ENCODE measurements at regions not wholly inside any gene's neighbourhood (a gene's known extent, or its start where the extent isn't known, plus 50 kb on each side); places are given as distances from the start of the nearest gene placed in this dataset.

GRCh38 chr2:2717406-2717805 is 386.3 kb upstream of the MYT1L start:
- Histone ChIP-seq H3K9me3 (no peaks in the 10 kb centered on the region), H3K4me3 (no peak overlapping the region), H3K27me3 (replicated peaks; ENCODE audit: insufficient read depth) (no peaks in the 10 kb centered on the region), H3K36me3 (no peaks in the 10 kb centered on the region), H3K27ac (no peak overlapping the region), H3K4me1 (ENCODE audit: control insufficient read depth in 1 of 2, low read depth in 2 of 2) (no peaks in the 10 kb centered on the region)
- DNase-seq (ENCODE audit: low spot score) (no peak), ATAC-seq (ENCODE audit: insufficient number of reproducible peaks, low FRiP score, low read depth) (no peak)
- TF ChIP-seq, protein P1, sequence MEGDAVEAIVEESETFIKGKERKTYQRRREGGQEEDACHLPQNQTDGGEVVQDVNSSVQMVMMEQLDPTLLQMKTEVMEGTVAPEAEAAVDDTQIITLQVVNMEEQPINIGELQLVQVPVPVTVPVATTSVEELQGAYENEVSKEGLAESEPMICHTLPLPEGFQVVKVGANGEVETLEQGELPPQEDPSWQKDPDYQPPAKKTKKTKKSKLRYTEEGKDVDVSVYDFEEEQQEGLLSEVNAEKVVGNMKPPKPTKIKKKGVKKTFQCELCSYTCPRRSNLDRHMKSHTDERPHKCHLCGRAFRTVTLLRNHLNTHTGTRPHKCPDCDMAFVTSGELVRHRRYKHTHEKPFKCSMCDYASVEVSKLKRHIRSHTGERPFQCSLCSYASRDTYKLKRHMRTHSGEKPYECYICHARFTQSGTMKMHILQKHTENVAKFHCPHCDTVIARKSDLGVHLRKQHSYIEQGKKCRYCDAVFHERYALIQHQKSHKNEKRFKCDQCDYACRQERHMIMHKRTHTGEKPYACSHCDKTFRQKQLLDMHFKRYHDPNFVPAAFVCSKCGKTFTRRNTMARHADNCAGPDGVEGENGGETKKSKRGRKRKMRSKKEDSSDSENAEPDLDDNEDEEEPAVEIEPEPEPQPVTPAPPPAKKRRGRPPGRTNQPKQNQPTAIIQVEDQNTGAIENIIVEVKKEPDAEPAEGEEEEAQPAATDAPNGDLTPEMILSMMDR (IDR thresholded peaks at IDR 0.05) = no peak

DNA sequence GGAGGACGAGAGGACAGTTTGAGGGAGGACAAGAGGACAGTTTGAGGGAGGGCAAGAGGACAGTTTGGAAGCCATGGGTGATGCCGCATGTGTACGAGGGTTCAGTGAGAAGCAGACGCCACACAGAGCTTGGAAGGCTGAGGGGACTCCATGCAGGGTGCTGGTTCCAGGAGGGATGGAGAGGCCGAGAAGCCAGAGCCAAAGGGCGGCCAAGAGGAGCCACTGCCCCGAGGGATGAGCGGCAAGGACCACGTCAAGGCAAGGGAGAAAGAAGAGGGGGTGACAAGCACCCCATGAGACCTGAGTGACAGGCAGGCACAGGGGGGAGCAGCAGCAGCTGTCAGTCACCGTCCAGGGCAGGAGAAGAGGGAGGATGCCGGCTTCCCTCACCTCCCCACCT is 385.7 kb upstream of the MYT1L start:
- H3K4me3 ChIP-seq = no peak overlapping the region
- no peaks in the 10 kb centered on the region for H3K9me3 ChIP-seq
- no peaks in the 10 kb centered on the region for H3K27me3 ChIP-seq (replicated peaks; ENCODE audit: insufficient read depth)
- ATAC-seq (ENCODE audit: insufficient number of reproducible peaks, low FRiP score, low read depth) = no peak
- H3K4me1 ChIP-seq (ENCODE audit: control insufficient read depth in 1 of 2, low read depth in 2 of 2) = no peaks in the 10 kb centered on the region
- no peaks in the 10 kb centered on the region for H3K36me3 ChIP-seq
- H3K27ac ChIP-seq = no peak overlapping the region
- DNase-seq (ENCODE audit: low spot score) = no peak
- TF ChIP-seq, protein P1 (IDR thresholded peaks at IDR 0.05) = no peak

DNA sequence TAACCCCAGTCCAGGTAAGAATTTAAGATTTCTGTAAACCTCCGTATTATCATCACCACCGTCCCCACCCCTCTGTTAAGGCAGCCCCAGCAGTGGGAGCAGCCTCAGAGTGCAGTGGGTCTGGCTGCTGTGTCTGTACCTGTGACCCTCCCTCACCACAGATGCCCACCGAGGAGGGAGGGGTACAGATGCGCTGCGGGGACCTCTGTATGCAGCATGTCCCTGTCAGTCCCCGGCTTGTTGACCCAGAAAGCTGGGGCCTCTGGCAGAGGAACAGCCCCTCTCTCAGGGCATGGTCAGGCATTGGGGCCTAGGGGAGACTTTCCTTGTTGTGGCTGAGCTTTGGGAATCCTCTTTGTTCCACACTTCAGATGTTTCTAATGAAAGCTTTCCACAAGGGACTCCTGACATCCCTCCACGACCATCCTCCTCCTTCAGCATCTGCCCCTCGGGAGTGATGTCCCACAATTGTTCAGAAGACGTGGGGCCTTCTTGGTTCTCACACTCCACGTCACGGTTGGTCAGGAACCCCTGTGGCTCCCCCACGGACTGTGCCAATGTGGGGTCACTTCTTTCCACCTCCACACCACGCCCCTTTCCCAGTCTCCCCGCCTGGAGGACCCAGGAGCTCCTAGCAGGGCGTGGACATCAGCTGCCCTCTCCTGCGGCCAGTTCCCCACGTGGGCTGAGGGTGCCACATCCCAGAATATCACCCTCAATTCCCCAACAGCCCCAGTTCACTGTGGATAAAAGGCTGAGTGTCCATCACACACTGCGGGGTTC is 384.2 kb upstream of the MYT1L start:
- DNase-seq (ENCODE audit: low spot score) (no peak), ATAC-seq (ENCODE audit: insufficient number of reproducible peaks, low FRiP score, low read depth) (no peak)
- TF ChIP-seq, protein P1 (IDR thresholded peaks at IDR 0.05) = no peak
- H3K27me3 ChIP-seq (replicated peaks; ENCODE audit: insufficient read depth) = no peaks in the 10 kb centered on the region
- no peak overlapping the region for H3K4me3 ChIP-seq
- no peak overlapping the region for H3K27ac ChIP-seq
- H3K4me1 ChIP-seq (ENCODE audit: control insufficient read depth in 1 of 2, low read depth in 2 of 2) = no peaks in the 10 kb centered on the region
- H3K36me3 ChIP-seq = no peaks in the 10 kb centered on the region
- no peaks in the 10 kb centered on the region for H3K9me3 ChIP-seq

DNA sequence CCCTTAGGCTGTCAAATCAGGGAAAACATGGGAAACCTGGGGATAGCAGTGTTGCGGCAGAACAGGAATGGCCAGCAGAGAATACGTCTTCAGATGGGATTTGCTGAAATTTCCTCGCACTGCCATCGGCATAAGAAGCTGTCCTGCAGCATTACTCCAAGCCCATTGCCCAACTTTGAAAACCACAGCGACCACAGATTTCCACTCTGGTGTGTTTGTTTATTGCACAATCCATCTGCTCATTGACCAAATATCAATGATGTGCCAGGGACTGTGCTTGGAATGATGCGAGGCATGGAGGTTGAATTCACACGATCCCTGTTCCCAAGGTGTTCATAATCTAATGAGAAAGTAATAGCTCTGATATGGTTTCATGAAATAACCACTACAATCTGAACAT is 383.3 kb upstream of the MYT1L start:
- Histone ChIP-seq H3K27me3 (replicated peaks; ENCODE audit: insufficient read depth) (no peaks in the 10 kb centered on the region), H3K4me1 (ENCODE audit: control insufficient read depth in 1 of 2, low read depth in 2 of 2) (no peaks in the 10 kb centered on the region), H3K9me3 (no peaks in the 10 kb centered on the region), H3K27ac (no peak overlapping the region), H3K36me3 (no peaks in the 10 kb centered on the region), H3K4me3 (no peak overlapping the region)
- DNase-seq (ENCODE audit: low spot score) = no peak
- ATAC-seq (ENCODE audit: insufficient number of reproducible peaks, low FRiP score, low read depth) = no peak
- TF ChIP-seq, protein P1 (IDR thresholded peaks at IDR 0.05) = no peak

DNA sequence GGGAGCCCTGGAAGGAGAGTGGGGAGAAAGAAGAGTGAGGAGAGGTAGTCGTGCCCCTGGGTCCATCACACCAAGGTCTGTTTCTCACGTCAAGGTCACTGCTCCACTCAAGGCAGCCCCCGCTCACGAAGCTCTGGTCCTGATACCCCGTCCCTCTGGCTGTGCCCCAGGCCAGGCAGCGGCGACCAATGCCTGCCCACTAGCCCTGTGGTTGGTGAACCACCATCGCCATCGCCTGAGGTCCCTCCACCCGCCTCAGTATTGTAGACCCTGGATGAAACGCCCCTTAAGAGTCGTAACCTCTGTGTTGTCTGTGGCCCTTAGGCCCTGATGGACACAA is 378.3 kb upstream of the MYT1L start:
- Histone ChIP-seq H3K4me3 (no peak overlapping the region), H3K4me1 (ENCODE audit: control insufficient read depth in 1 of 2, low read depth in 2 of 2) (no peaks in the 10 kb centered on the region), H3K36me3 (no peaks in the 10 kb centered on the region), H3K27me3 (replicated peaks; ENCODE audit: insufficient read depth) (no peaks in the 10 kb centered on the region), H3K27ac (no peak overlapping the region), H3K9me3 (no peaks in the 10 kb centered on the region)
- ATAC-seq (ENCODE audit: insufficient number of reproducible peaks, low FRiP score, low read depth) (no peak), DNase-seq (ENCODE audit: low spot score) (no peak)
- TF ChIP-seq, protein P1 (IDR thresholded peaks at IDR 0.05) = no peak
